ENCODE measurements at regions not wholly inside any gene's neighbourhood (a gene's known extent, or its start where the extent isn't known, plus 50 kb on each side); places are given as distances from the start of the nearest gene placed in this dataset.

- no peak for DNase-seq
These were observed 975.7 kb upstream of the ZEB2 start for GRCh38 chr2:145495590-145495989.

- no peak for DNase-seq
These were observed 974.5 kb upstream of the ZEB2 start for GRCh38 chr2:145494441-145494840.

- DNase-seq = no peak
These were observed 968.7 kb upstream of the ZEB2 start for GRCh38 chr2:145488571-145488970.

- DNase-seq = peak; percentile 9
These were observed 964.7 kb upstream of the ZEB2 start for GRCh38 chr2:145484448-145485097.

- DNase-seq = no peak
These were observed 963.9 kb upstream of the ZEB2 start for GRCh38 chr2:145483854-145484253.

- DNase-seq = no peak
These were observed 961.5 kb upstream of the ZEB2 start for GRCh38 chr2:145481334-145481922.

- no peak for DNase-seq
These were observed 944.9 kb upstream of the ZEB2 start for GRCh38 chr2:145464866-145465265.

- DNase-seq = no peak
These were observed 940.2 kb upstream of the ZEB2 start for GRCh38 chr2:145460112-145460511.

- no peak for DNase-seq
These were observed 911.4 kb upstream of the ZEB2 start for GRCh38 chr2:145431181-145431951.

GRCh38 chr2:145423809-145424208 is 903.9 kb upstream of the ZEB2 start:
- DNase-seq = no peak

GRCh38 chr2:145422576-145422975 is 902.7 kb upstream of the ZEB2 start:
- no peak for DNase-seq

- no peak for DNase-seq
These were observed 901.9 kb upstream of the ZEB2 start for GRCh38 chr2:145421841-145422240.

- DNase-seq = no peak
These were observed 896.7 kb upstream of the ZEB2 start for GRCh38 chr2:145416640-145417039.

- DNase-seq = no peak
These were observed 895.2 kb upstream of the ZEB2 start for GRCh38 chr2:145415151-145415550.

GRCh38 chr2:145413261-145414030 is 893.5 kb upstream of the ZEB2 start:
- peak; percentile 59 for DNase-seq

- DNase-seq = no peak
These were observed 892.2 kb upstream of the ZEB2 start for GRCh38 chr2:145412155-145412554.

GRCh38 chr2:145411493-145411892 is 891.6 kb upstream of the ZEB2 start:
- peak; percentile 86 for DNase-seq

GRCh38 chr2:145410086-145410485 is 890.2 kb upstream of the ZEB2 start:
- no peak for DNase-seq

- no peak for DNase-seq
These were observed 889.1 kb upstream of the ZEB2 start for GRCh38 chr2:145408980-145409379.

- no peak for DNase-seq
These were observed 884.8 kb upstream of the ZEB2 start for GRCh38 chr2:145404690-145405089.

- no peak for DNase-seq
These were observed 882.9 kb upstream of the ZEB2 start for GRCh38 chr2:145402706-145403277.

GRCh38 chr2:145399131-145399530 is 879.2 kb upstream of the ZEB2 start:
- no peak for DNase-seq

GRCh38 chr2:145394181-145394580 is 874.3 kb upstream of the ZEB2 start:
- no peak for DNase-seq
